Uterus (tissue), 3 donors: ENCODE measurements at regions not wholly inside any gene's neighbourhood (a gene's known extent, or its start where the extent isn't known, plus 50 kb on each side); places are given as distances from the start of the nearest gene placed in this dataset.

Experiments used
- DNase-seq, 2 donors: peaks; one replicate each; pipeline ENCODE4 v3.0.0-alpha.2; 2019 to 2020
- H3K27ac ChIP-seq, 2 donors: fragments of 200-600 bp; sonication (generic); 1 replicate in 1 of 2; 2 replicates in 1 of 2; pipeline ENCODE4 v1.5.1; 2016 to 2018
- H3K27me3 ChIP-seq, 2 donors: fragments of 200-600 bp; sonication (generic); one replicate each; pipeline ENCODE4 v1.5.1; 2018 to 2019; ENCODE audit warnings: control low read depth in 1 of 2
- H3K36me3 ChIP-seq, 2 donors: fragments of 200-600 bp; sonication (generic); one replicate each; pipeline ENCODE4 v1.5.1; 2019; ENCODE audit warnings: control low read depth in 1 of 2
- H3K4me1 ChIP-seq, 2 donors: fragments of 200-600 bp; sonication (generic); one replicate each; pipeline ENCODE4 v1.5.1; 2018 to 2019; ENCODE audit warnings: control low read depth in 1 of 2
- H3K4me3 ChIP-seq, 2 donors: fragments of 200-600 bp; sonication (generic); 1 replicate in 1 of 2; 2 replicates in 1 of 2; pipeline ENCODE4 v1.5.1; 2018 to 2019; ENCODE audit warnings: mild to moderate bottlenecking in 1 of 2
- H3K9me3 ChIP-seq, 2 donors: fragments of 200-600 bp; sonication (generic); one replicate each; pipeline ENCODE4 v1.5.1; 2019; ENCODE audit warnings: control low read depth in 1 of 2
- POLR2A ChIP-seq, 2 donors: fragments of 450-650 bp; IDR thresholded peaks; one replicate each; pipeline ENCODE4 v1.6.1; 2016; ENCODE audit warnings: antibody characterized with exemption in 2 of 2, mild to moderate bottlenecking in 1 of 2, moderate library complexity in 1 of 2
- intact Hi-C: fragments of 100-400 bp; cut with DNase I; formaldehyde crosslinking; loops from one replicate; pipeline ENCODE4 v1.15.1; 2023; ENCODE audit warnings: low total_unique reads
- TF ChIP-seq, protein P1 (sequence below), 4 experiments: fragments of 200-600 bp in 2 of 4; fragments of 450-650 bp in 2 of 4; sonication (generic) in 2 of 4; IDR thresholded peaks; one replicate each; pipeline ENCODE4 v1.5.1; 2016 to 2019; ENCODE audit warnings: antibody characterized with exemption in 4 of 4, mild to moderate bottlenecking in 2 of 4, moderate library complexity in 1 of 4
- donor health status: DM: yes; HTN: yes; CAD: no.

DNA sequence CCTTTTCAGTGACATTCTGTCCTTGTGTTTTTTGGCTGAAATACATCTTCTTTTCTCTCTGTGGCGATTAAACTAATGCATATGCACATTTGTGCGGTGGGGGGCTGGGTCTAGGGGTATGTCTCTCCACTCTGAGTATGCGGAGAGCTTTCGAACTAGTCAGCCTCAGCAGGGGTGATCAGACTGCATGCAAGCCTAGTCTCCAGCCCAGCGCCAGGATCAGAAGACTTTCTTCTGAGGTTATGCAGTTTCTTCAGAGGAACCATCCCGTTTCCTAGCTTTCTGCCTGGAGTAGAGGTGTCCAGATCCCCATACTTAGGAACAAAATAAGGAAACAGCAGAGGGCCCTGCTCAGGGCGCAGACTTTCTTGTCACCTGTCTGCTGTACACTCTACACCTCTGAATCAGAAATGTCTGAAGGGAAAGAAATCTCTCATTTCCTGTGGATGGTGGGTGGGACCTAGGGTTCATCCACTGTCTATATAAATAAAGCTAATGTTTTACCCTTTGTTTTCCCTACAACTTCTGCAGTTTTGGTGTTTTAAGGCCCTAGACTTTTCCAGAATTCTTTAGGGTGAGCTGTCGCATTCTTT is 230.4 kb downstream of the ABHD5 start:
- no peak for TF ChIP-seq POLR2A (IDR thresholded peaks at IDR 0.05)
- TF ChIP-seq, protein P1, sequence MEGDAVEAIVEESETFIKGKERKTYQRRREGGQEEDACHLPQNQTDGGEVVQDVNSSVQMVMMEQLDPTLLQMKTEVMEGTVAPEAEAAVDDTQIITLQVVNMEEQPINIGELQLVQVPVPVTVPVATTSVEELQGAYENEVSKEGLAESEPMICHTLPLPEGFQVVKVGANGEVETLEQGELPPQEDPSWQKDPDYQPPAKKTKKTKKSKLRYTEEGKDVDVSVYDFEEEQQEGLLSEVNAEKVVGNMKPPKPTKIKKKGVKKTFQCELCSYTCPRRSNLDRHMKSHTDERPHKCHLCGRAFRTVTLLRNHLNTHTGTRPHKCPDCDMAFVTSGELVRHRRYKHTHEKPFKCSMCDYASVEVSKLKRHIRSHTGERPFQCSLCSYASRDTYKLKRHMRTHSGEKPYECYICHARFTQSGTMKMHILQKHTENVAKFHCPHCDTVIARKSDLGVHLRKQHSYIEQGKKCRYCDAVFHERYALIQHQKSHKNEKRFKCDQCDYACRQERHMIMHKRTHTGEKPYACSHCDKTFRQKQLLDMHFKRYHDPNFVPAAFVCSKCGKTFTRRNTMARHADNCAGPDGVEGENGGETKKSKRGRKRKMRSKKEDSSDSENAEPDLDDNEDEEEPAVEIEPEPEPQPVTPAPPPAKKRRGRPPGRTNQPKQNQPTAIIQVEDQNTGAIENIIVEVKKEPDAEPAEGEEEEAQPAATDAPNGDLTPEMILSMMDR (IDR thresholded peaks at IDR 0.05), result no peak
- H3K27me3 ChIP-seq, result no peaks in the 10 kb centered on the region
- DNase-seq, result no peak
- intact Hi-C loops, result no loop called here
- H3K9me3 ChIP-seq, result no peaks in the 10 kb centered on the region
- H3K27ac ChIP-seq, result no peak overlapping the region
- H3K4me1 ChIP-seq, result no peaks in the 10 kb centered on the region
- H3K4me3 ChIP-seq, result no peak overlapping the region
- H3K36me3 ChIP-seq, result no peaks in the 10 kb centered on the region

DNA sequence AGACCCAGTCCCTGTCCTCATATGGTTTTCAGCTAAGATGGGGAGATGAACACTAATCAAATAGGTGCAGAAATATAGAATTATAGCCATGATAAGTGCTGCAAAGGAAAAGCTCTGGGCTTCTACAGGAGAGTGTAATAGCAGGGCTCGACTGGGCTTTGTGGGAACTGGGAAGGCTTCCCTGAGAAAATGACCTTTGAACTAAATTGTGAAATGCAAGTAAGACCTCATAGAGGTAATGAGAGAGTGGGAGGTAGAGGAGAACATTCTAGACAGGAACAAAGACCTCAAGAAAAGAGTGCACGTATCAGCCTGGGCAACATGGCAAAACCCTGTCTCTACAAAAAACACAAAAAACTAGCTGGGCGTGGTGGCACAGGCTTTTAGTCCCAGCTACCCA is 231.6 kb downstream of the ABHD5 start:
- Histone ChIP-seq H3K9me3 (no peaks in the 10 kb centered on the region), H3K36me3 (no peaks in the 10 kb centered on the region), H3K4me1 (no peaks in the 10 kb centered on the region), H3K27ac (no peak overlapping the region), H3K27me3 (no peaks in the 10 kb centered on the region), H3K4me3 (no peak overlapping the region)
- no peak for TF ChIP-seq POLR2A (IDR thresholded peaks at IDR 0.05)
- TF ChIP-seq, protein P1 (IDR thresholded peaks at IDR 0.05), result no peak
- no peak for DNase-seq
- intact Hi-C loops, result no loop called here

DNA sequence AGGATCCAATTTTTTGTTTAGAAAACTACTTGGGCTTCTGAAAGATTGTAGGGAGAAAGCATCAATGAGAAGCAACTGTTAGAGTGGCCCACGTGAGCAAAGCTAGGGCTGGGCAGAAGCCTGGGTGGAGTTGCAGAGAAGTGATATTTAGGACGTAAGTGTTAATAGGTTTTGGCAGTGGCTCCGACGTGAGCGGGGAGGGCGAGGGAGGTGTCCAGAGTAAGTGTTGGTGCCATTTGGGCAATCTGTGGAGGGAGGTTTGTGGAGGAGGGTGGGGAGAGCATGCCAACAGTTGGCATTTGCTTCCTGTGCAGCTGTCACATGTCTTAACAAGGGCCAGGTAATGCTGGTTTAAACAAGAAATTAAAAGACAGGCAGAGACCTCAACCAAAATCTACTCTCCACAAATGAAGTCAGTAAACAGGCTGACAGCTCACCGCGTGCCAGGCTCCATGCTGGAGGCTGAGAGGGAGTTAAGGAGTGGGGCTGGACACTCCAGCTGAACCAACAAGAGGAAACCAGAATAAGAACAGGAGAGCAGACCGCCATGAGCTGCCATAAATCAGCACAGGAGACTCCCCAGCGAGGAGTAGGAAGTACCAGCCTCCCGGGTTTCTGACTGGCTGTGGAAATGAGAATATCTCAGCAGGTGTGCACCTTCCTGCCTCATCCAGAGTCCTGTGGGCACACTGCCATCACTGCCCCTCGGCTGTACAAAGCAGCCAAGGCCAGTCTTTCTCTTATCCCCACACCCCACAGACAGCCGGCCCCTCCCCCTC is 232.6 kb downstream of the ABHD5 start:
- no peaks in the 10 kb centered on the region for H3K4me1 ChIP-seq
- no peak overlapping the region for H3K27ac ChIP-seq
- H3K27me3 ChIP-seq, result no peaks in the 10 kb centered on the region
- TF ChIP-seq, protein P1 (IDR thresholded peaks at IDR 0.05), result no peak
- no peak for TF ChIP-seq POLR2A (IDR thresholded peaks at IDR 0.05)
- H3K9me3 ChIP-seq, result no peaks in the 10 kb centered on the region
- no peak overlapping the region for H3K4me3 ChIP-seq
- intact Hi-C loops, result no loop called here
- no peaks in the 10 kb centered on the region for H3K36me3 ChIP-seq
- no peak for DNase-seq

DNA sequence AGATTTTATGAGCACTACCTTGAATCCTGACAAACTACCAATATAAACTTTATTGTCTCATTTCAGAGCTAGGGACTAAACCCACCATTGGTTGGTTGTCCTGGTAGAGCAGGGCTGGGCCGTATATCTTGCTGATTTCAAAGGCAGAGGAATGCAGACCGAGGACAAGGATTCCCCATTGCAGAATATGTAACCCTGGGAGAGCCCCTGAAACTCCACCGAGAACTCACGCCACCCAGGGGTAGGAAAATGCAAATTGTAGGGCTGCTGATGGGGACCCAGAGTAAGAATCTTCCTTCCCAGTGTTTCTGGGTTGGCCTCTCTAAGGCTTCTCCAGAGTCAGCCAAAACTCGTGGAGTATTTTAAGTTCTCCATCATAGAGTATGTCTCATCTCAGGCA is 235.3 kb downstream of the ABHD5 start:
- no peaks in the 10 kb centered on the region for H3K27me3 ChIP-seq
- H3K4me3 ChIP-seq, result no peak overlapping the region

DNA sequence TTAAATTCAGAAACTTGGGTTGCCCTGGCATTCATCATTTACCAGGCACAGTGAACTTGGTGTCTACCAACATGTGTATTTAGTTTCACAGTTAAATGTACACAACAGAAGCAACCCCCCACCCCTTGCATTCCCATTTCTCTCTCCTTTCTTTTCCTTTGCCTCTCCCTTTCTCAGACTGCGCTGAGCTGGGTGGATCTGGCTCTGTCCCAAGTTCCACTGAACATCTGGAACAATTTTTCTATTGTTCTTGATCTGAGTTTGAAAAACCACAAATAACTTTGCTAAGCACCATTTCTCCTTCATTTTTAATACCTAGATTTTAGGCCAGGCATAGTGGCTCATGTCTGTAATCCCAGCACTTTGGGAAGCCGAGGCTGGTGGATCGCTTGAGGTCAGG is 242.2 kb downstream of the ABHD5 start:
- TF ChIP-seq POLR2A (IDR thresholded peaks at IDR 0.05), result no peak
- TF ChIP-seq, protein P1 (IDR thresholded peaks at IDR 0.05), result no peak
- intact Hi-C loops, result no loop called here
- no peak overlapping the region for H3K4me3 ChIP-seq
- H3K9me3 ChIP-seq, result no peaks in the 10 kb centered on the region
- H3K27ac ChIP-seq, result no peak overlapping the region
- H3K36me3 ChIP-seq, result no peaks in the 10 kb centered on the region
- no peaks in the 10 kb centered on the region for H3K27me3 ChIP-seq
- no peak for DNase-seq
- H3K4me1 ChIP-seq, result no peaks in the 10 kb centered on the region

More for the DNA sequence above, 235.3 kb downstream of the ABHD5 start:
- DNase-seq, result no peak
- H3K36me3 ChIP-seq, result no peaks in the 10 kb centered on the region
- H3K27ac ChIP-seq, result no peak overlapping the region
- intact Hi-C loops, result no loop called here
- H3K4me1 ChIP-seq, result no peaks in the 10 kb centered on the region
- TF ChIP-seq, protein P1 (IDR thresholded peaks at IDR 0.05), result no peak
- no peak for TF ChIP-seq POLR2A (IDR thresholded peaks at IDR 0.05)
- H3K9me3 ChIP-seq, result no peaks in the 10 kb centered on the region
